ENCODE measurements at regions not wholly inside any gene's neighbourhood (a gene's known extent, or its start where the extent isn't known, plus 50 kb on each side); places are given as distances from the start of the nearest gene placed in this dataset.

GRCh38 chr4:111228874-111229273, 606.0 kb upstream of the PITX2 start:
- H3K9me3 ChIP-seq (ENCODE audit: control insufficient read depth in 4 of 4, low read length in 3 of 4), result no peaks in the 10 kb centered on the region
- no peaks in the 10 kb centered on the region for H3K27me3 ChIP-seq (ENCODE audit: control insufficient read depth in 4 of 4, insufficient read depth in 4 of 4, low read length in 3 of 4)
- TF ChIP-seq FOXA2 (IDR thresholded peaks at IDR 0.05), result no peak
- TF ChIP-seq CTCF (IDR thresholded peaks at IDR 0.05; ENCODE audit: low read depth, low read length, missing input control), result no peak
- TF ChIP-seq HNF4G (IDR thresholded peaks at IDR 0.05), result no peak
- no peak for TF ChIP-seq REST (IDR thresholded peaks at IDR 0.05)
- WGBS, result 49% methylated on average over 1 of the region's 1 CpG
- H3K9ac ChIP-seq (ENCODE audit: low read depth in 1 of 2, low read length in 2 of 2), result no peak overlapping the region
- H3K27ac ChIP-seq (ENCODE audit: low read depth in 1 of 2, low read length in 2 of 2), result no peak overlapping the region
- DNase-seq (ENCODE audit: low spot score), result no peak
- H3K4me1 ChIP-seq (ENCODE audit: control insufficient read depth in 4 of 4, insufficient read depth in 4 of 4, low read length in 3 of 4), result no peaks in the 10 kb centered on the region
- H3K36me3 ChIP-seq (ENCODE audit: control insufficient read depth in 4 of 4, insufficient read depth in 3 of 4, low read depth in 1 of 4, low read length in 3 of 4), result no peaks in the 10 kb centered on the region
- no peak overlapping the region for H3K4me3 ChIP-seq (ENCODE audit: low read depth in 1 of 3, low read length in 3 of 3)

GRCh38 chr4:111230265-111230664, 607.4 kb upstream of the PITX2 start:
- Histone ChIP-seq H3K4me1 (ENCODE audit: control insufficient read depth in 4 of 4, insufficient read depth in 4 of 4, low read length in 3 of 4) (no peaks in the 10 kb centered on the region), H3K9me3 (ENCODE audit: control insufficient read depth in 4 of 4, low read length in 3 of 4) (no peaks in the 10 kb centered on the region), H3K27me3 (ENCODE audit: control insufficient read depth in 4 of 4, insufficient read depth in 4 of 4, low read length in 3 of 4) (no peaks in the 10 kb centered on the region), H3K4me3 (ENCODE audit: low read depth in 1 of 3, low read length in 3 of 3) (no peak overlapping the region), H3K27ac (ENCODE audit: low read depth in 1 of 2, low read length in 2 of 2) (no peak overlapping the region), H3K36me3 (ENCODE audit: control insufficient read depth in 4 of 4, insufficient read depth in 3 of 4, low read depth in 1 of 4, low read length in 3 of 4) (no peaks in the 10 kb centered on the region), H3K9ac (ENCODE audit: low read depth in 1 of 2, low read length in 2 of 2) (no peak overlapping the region)
- TF ChIP-seq GABPA (IDR thresholded peaks at IDR 0.05 in 1 of 2, conservative IDR thresholded peaks at IDR 0.05 in 1 of 2), result no peak
- no peak for TF ChIP-seq EGR1 (IDR thresholded peaks at IDR 0.05; ENCODE audit: low read depth in 2 of 2)
- no peak for TF ChIP-seq MAX (IDR thresholded peaks at IDR 0.05)
- no peak for TF ChIP-seq REST (IDR thresholded peaks at IDR 0.05)
- no peak for DNase-seq (ENCODE audit: low spot score)
- 27% methylated on average over 1 of the region's 1 CpG for WGBS

- TF ChIP-seq YY1 (IDR thresholded peaks at IDR 0.05) (no peak), CTCF (IDR thresholded peaks at IDR 0.05; ENCODE audit: low read depth, low read length, missing input control) (no peak)
- 49% methylated on average over 4 of the region's 4 CpGs for WGBS
- H3K36me3 ChIP-seq (ENCODE audit: control insufficient read depth in 4 of 4, insufficient read depth in 3 of 4, low read depth in 1 of 4, low read length in 3 of 4), result no peaks in the 10 kb centered on the region
- no peaks in the 10 kb centered on the region for H3K27me3 ChIP-seq (ENCODE audit: control insufficient read depth in 4 of 4, insufficient read depth in 4 of 4, low read length in 3 of 4)
- H3K4me1 ChIP-seq (ENCODE audit: control insufficient read depth in 4 of 4, insufficient read depth in 4 of 4, low read length in 3 of 4), result no peaks in the 10 kb centered on the region
- no peak overlapping the region for H3K4me3 ChIP-seq (ENCODE audit: low read depth in 1 of 3, low read length in 3 of 3)
- no peak for DNase-seq (ENCODE audit: low spot score)
- H3K9ac ChIP-seq (ENCODE audit: low read depth in 1 of 2, low read length in 2 of 2), result no peak overlapping the region
- H3K27ac ChIP-seq (ENCODE audit: low read depth in 1 of 2, low read length in 2 of 2), result no peak overlapping the region
- H3K9me3 ChIP-seq (ENCODE audit: control insufficient read depth in 4 of 4, low read length in 3 of 4), result no peaks in the 10 kb centered on the region
These were observed 608.4 kb upstream of the PITX2 start for GRCh38 chr4:111231281-111231680.

Measured in liver (tissue), 8 donors.